Loucy (cell line): ENCODE measurements at regions not wholly inside any gene's neighbourhood (a gene's known extent, or its start where the extent isn't known, plus 50 kb on each side); places are given as distances from the start of the nearest gene placed in this dataset.

ENCODE experiments used
- CTCF ChIP-seq: fragments of 200-600 bp; sonication (generic); conservative IDR thresholded peaks from 2 replicates; pipeline ENCODE4 v1.5.1; 2014; ENCODE audit warnings: mild to moderate bottlenecking, antibody characterized with exemption, low read length
- EZH2phosphoT487 ChIP-seq: fragments of 200-600 bp; IDR thresholded peaks from 2 replicates; pipeline ENCODE4 v1.6.1; 2018; ENCODE audit warnings: antibody characterized with exemption, mild to moderate bottlenecking, moderate library complexity, borderline replicate concordance

- TF ChIP-seq CTCF (no peak), EZH2phosphoT487 (no peak)
Measured at GRCh38 chr2:217156801-217157200, 296.9 kb upstream of the TNP1 start.
